ENCODE measurements at regions not wholly inside any gene's neighbourhood (a gene's known extent, or its start where the extent isn't known, plus 50 kb on each side); places are given as distances from the start of the nearest gene placed in this dataset.

DNA sequence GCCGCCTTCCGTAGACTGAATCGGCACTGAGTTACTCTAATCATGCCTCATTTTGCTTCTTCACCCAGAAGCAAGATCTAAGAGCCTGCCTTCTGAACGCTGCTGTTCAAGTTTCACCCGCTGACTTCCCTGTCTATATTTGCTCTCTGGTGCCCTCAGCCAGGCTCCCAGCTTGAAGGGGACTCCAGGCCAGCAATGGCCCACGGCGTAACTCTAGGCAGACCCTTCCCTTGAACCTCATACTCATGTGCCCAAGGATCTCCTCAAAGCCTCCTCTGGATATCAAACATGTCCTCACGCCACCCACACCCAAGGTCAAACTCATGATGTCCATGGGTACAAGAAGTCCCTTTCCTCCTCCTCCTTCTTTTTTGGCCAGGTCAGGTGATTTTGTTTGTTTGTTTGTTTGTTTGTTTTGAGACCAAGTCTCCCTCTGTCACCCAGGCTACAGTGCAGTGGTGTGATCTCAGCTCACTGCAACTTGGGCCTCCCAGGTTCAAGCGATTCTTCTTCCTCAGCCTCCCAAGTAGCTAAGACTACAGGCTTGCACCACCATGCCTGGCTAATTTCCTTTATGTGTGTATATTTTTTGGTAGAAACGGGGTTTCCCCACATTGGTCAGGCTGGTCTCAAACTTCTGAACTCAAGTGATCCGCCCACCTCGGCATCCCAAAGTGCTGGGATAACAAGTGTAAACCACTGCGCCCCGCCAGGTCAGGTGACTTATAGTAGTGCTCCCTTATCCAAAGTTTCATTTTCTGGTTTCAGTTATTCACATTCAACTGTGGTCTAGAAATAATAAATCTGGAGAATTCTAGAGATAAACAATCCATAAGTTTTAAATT is 239.0 kb downstream of the SYK start:
- no peak for DNase-seq (ENCODE audit: low read depth, low spot score)

GRCh38 chr9:91042024-91042423 is 240.4 kb downstream of the SYK start:
- no peak for DNase-seq (ENCODE audit: low read depth, low spot score)

DNA sequence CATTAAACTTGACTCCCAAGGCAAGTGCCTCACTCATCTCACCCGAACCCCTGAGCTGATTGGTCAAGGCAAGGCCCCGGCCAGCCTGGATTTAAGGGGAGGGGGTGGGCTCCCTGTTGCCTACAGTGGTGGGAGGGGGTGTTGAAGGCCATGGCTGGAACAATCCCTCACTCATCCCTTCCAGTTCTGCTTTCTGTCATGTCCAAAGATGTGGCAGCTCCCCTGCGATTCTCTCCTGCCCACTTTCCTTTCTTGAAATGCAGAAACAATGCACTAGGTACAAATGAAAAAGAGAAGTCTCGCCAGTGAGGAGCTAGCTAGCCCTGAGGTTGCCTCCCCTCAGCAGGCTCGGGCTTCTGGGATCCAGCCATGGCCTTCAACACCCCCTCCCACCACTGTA is 240.9 kb downstream of the SYK start:
- DNase-seq (ENCODE audit: low read depth, low spot score) = no peak

GRCh38 chr9:91043056-91043810 is 241.6 kb downstream of the SYK start:
- DNase-seq (ENCODE audit: low read depth, low spot score) = no peak

DNA sequence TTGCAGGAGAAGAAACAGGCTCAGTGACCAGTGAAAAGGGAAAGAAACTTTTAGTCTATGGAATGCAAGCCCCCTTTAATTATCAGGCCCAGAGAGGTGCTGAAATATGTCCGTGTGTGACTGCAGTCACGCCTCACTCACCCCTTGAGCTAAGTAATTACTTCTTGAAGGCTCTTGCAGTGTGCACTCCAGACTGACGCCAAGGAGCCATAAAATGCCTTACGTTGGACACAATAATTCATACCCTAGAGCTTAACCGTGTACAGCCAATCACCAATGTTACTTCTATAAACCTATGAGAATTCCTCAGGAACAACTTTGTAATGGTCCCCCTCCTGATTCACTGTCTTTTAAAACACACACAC is 242.2 kb downstream of the SYK start:
- DNase-seq (ENCODE audit: low read depth, low spot score) = no peak

- no peak for DNase-seq (ENCODE audit: low read depth, low spot score)
These were observed 242.7 kb downstream of the SYK start for GRCh38 chr9:91044354-91044753.

DNA sequence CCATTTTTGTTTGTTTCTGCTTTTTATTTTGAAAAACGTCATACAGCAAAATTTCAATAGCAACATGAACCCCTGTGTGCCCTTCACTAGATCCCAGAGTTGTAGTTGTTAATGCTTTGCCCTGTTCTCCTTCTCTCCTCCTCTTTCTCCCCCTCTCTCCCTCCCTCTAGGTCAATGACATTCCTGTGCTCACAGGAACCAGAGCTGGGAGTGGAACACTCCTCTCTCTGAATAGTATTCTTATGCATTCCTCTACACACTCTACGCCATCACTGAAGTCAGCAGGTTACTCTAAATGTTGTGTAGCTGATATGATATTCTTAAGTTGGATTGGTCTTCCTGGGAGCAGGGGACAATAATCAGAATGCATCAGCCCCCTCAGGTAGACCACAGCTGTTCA is 243.4 kb downstream of the SYK start:
- no peak for DNase-seq (ENCODE audit: low read depth, low spot score)

GRCh38 chr9:91047529-91047928 is 245.9 kb downstream of the SYK start:
- no peak for DNase-seq (ENCODE audit: low read depth, low spot score)

- no peak for DNase-seq (ENCODE audit: low read depth, low spot score)
These were observed 246.5 kb downstream of the SYK start for GRCh38 chr9:91047993-91048607.

DNA sequence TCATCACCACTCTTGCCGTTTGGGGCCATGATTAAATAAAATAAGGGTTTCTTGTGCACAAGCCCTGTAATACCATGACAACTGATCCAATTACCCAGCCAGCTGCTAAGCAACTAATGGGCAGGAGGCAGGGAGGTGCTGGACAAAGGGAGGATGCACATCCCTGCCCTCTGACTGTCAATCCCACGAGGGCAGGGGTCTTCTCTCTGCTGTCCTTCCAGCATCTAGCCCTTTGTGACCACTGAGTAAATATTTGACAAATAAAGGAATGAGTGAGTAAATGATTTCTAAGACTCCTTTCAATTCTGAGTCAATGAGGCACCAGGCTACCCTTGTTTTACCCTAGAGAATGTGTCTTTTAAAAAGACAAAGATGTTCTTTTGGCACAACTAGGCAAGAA is 247.1 kb downstream of the SYK start:
- DNase-seq (ENCODE audit: low read depth, low spot score) = no peak

DNA sequence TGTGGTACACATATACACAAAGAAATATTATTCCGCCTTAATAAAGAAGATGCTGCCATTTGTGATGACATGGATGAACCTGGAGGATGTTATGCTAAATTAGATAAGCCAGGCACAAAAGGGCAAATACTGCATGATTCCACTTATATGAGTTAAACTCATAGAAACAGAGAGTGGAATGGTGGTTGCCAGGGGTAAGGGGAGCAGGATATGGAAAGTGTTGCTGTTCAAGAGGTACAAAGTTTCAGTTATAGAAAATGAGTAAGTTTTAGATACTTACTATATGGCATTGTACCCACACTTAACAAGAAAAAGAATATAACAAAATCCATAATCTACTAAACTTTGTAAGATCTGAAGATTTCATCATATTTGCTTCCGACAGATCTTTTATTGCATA is 252.2 kb downstream of the SYK start:
- no peak for DNase-seq (ENCODE audit: low read depth, low spot score)

GRCh38 chr9:91055845-91056244 is 254.2 kb downstream of the SYK start:
- DNase-seq (ENCODE audit: low read depth, low spot score) = no peak

GRCh38 chr9:91056486-91056885 is 254.9 kb downstream of the SYK start:
- DNase-seq (ENCODE audit: low read depth, low spot score) = no peak

GRCh38 chr9:91056917-91057316 is 255.3 kb downstream of the SYK start:
- no peak for DNase-seq (ENCODE audit: low read depth, low spot score)

DNA sequence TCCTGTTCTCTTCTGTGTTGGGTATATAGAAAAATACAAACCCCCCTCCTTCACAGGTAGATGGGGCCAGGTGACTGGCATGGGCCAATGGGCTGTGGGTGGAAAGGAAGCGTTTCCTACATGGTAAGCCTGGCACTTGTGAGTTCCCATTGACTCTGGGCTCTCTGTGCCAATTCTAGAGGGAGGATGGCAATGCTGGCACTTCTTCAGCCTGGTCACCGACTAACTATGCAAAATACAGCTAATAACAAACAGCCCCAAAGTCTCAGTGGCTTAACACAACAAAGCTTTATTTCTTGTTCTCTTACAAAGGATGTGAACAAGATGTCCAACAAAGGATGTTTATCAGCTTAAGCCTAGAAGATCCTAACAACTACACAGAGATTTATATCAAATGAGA is 258.1 kb downstream of the SYK start:
- DNase-seq (ENCODE audit: low read depth, low spot score) = no peak

GRCh38 chr9:91060520-91061343 is 259.1 kb downstream of the SYK start:
- no peak for DNase-seq (ENCODE audit: low read depth, low spot score)

GRCh38 chr9:91061506-91061905 is 259.9 kb downstream of the SYK start:
- DNase-seq (ENCODE audit: low read depth, low spot score) = no peak

DNA sequence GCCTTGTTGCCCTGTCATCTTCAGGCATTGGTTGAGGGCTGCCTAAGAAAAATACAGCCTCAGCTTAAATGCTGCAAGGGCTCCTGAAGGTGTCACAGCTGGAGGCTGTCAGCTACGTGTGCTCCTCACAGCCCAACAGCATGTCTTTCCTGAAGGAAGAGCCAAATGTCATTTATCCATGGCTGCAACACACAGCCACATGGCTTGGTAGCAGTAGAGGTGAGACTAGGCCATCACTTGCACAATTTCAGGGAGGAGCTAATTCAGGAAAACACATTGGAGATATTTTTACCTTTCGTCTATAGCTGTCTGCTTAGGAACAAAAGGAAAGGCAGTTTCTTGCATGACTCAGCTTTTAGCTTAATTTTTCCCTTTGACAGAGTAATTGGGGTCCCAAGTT is 260.7 kb downstream of the SYK start:
- no peak for DNase-seq (ENCODE audit: low read depth, low spot score)

DNA sequence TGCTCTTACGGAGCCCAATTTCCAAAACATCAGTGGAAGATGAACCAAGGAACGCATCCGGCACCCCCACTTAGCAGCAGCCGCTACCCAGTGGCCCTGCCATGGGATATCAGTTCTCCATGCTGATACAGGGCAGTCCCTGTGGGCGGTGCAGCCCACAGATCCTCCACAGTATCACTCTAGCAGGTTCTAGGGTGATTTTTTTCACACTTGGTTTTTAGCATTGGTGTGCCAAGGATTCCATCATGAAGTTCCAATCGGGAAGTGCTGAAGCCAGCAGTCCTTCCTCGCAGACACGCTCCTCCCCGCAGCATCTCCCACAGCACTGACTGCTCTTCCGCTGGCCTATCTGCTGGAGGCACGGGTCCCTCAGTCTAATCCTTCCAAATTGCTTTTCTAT is 261.9 kb downstream of the SYK start:
- no peak for DNase-seq (ENCODE audit: low read depth, low spot score)

- DNase-seq (ENCODE audit: low read depth, low spot score) = no peak
These were observed 263.8 kb downstream of the SYK start for GRCh38 chr9:91065231-91066041.

- no peak for DNase-seq (ENCODE audit: low read depth, low spot score)
These were observed 264.4 kb downstream of the SYK start for GRCh38 chr9:91066042-91066415.

Measured in iPS DF 19.7 (cell line).